H1 (cell line): ENCODE measurements at regions not wholly inside any gene's neighbourhood (a gene's known extent, or its start where the extent isn't known, plus 50 kb on each side); places are given as distances from the start of the nearest gene placed in this dataset.
"Not testable (repeated sequence)": the region's sequence is repeated elsewhere in the genome, so short reads cannot be mapped to it uniquely, and the experiment has no call there.

Experiments used
- CTCF ChIA-PET: fragments of 300-600 bp; sonication (Branson Sonifier 250); formaldehyde crosslinking; loops from one replicate; lab custom pipeline; 2021; ENCODE audit not compliant: partially characterized antibody; lab: Charles Lee
- POLR2A ChIA-PET: fragments of 300-600 bp; sonication (Branson Sonifier 250); formaldehyde crosslinking; loops from one replicate; lab custom pipeline; 2021; ENCODE audit warnings: inconsistent platforms; ENCODE audit not compliant: partially characterized antibody; lab: Charles Lee
- DNase-seq, 2 experiments: peaks; one replicate each; pipeline versions ENCODE4 v3.0.0 to v3.0.0-alpha.2; 2010 to 2022; ENCODE audit warnings: low spot score in 2 of 2, low read depth in 1 of 2, mixed read lengths in 1 of 2
- FAIRE-seq: peaks from 2 replicates; lab custom pipeline; 2011; peaks lifted over from hg19 to GRCh38; lab: Jason Lieb, UNC
- H2AFZ ChIP-seq: 2 replicates; pipeline ENCODE4 v1.8.1; 2012; ENCODE audit warnings: low read length, inconsistent platforms
- H2AK5ac ChIP-seq: 2 replicates; pipeline ENCODE4 v1.6.1; 2013; ENCODE audit warnings: low read depth, low read length
- H2BK120ac ChIP-seq: replicated peaks from 2 replicates; pipeline ENCODE3; 2013; ENCODE audit warnings: low read depth, low read length, inconsistent platforms
- H2BK12ac ChIP-seq: 2 replicates; pipeline ENCODE4 v1.6.1; 2013; ENCODE audit warnings: low read depth, low read length
- H2BK15ac ChIP-seq: 2 replicates; pipeline ENCODE4 v1.6.1; 2013; ENCODE audit warnings: low read length
- H2BK20ac ChIP-seq: 2 replicates; pipeline ENCODE4 v1.6.1; 2013; ENCODE audit warnings: low read length
- H2BK5ac ChIP-seq: 2 replicates; pipeline ENCODE4 v1.6.1; 2013; ENCODE audit warnings: low read depth, low read length
- H3K14ac ChIP-seq: 2 replicates; pipeline ENCODE4 v1.6.1; 2013; ENCODE audit warnings: inconsistent platforms; ENCODE audit not compliant: insufficient read length
- H3K18ac ChIP-seq: 2 replicates; pipeline ENCODE4 v1.6.1; 2013; ENCODE audit warnings: low read length; ENCODE audit errors: extremely low read depth
- H3K23ac ChIP-seq: 2 replicates; pipeline ENCODE4 v1.6.1; 2013; ENCODE audit warnings: inconsistent platforms; ENCODE audit not compliant: insufficient read length
- H3K23me2 ChIP-seq: 2 replicates; pipeline ENCODE4 v1.6.1; 2013; ENCODE audit warnings: low read depth, low read length
- H3K27ac ChIP-seq: 2 replicates; pipeline ENCODE4 v1.6.1; 2011; ENCODE audit warnings: low read depth, low read length, inconsistent platforms
- H3K27me3 ChIP-seq, 4 experiments: replicated peaks in 1 of 4; 1 replicate in 1 of 4; 2 replicates in 3 of 4; pipeline versions ENCODE4 v1.6.1 to v1.8.1; 2011 to 2013; ENCODE audit warnings: low read length in 3 of 4, mild to moderate bottlenecking in 3 of 4, inconsistent platforms in 2 of 4, mixed read lengths in 2 of 4, moderate library complexity in 1 of 4; ENCODE audit not compliant: control insufficient read depth in 3 of 4, insufficient read depth in 3 of 4; ENCODE audit errors: extremely low read depth in 1 of 4
- H3K36me3 ChIP-seq, 4 experiments: 2 replicates each; pipeline versions ENCODE4 v1.6.1 to v1.8.1; 2011 to 2013; ENCODE audit warnings: mild to moderate bottlenecking in 4 of 4, low read length in 3 of 4, moderate library complexity in 2 of 4, control low read depth in 1 of 4, inconsistent platforms in 1 of 4; ENCODE audit not compliant: insufficient read depth in 4 of 4, control insufficient read depth in 2 of 4
- H3K4ac ChIP-seq: replicated peaks from 2 replicates; pipeline ENCODE3; 2013; ENCODE audit warnings: low read length, low read depth, mixed read lengths, inconsistent platforms; ENCODE audit not compliant: insufficient read length
- H3K4me1 ChIP-seq, 4 experiments: replicated peaks in 1 of 4; 1 replicate in 1 of 4; 2 replicates in 3 of 4; pipeline versions ENCODE4 v1.6.1 to v1.8.1; 2011 to 2013; ENCODE audit warnings: low read length in 3 of 4, inconsistent platforms in 2 of 4, mixed read lengths in 1 of 4; ENCODE audit not compliant: insufficient read depth in 4 of 4, control insufficient read depth in 3 of 4
- H3K4me2 ChIP-seq, 2 experiments: 2 replicates each; pipeline versions ENCODE4 v1.6.1 to v1.8.1; 2011 to 2013; ENCODE audit warnings: low read depth in 2 of 2, low read length in 2 of 2, control low read depth in 1 of 2, inconsistent platforms in 1 of 2, mild to moderate bottlenecking in 1 of 2; ENCODE audit not compliant: insufficient read depth in 1 of 2
- H3K4me3 ChIP-seq, 4 experiments: fragments of 200-600, 300-600 bp in 1 of 4; sonication (generic), shearing (Covaris generic), sonication (Bioruptor Twin) in 1 of 4; 2 replicates each; pipeline versions ENCODE4 v1.5.1 to v1.8.1; 2011 to 2016; ENCODE audit warnings: low read length in 4 of 4, low read depth in 3 of 4, control low read depth in 2 of 4, inconsistent platforms in 2 of 4, mild to moderate bottlenecking in 2 of 4, mixed read lengths in 1 of 4, moderate library complexity in 1 of 4; ENCODE audit not compliant: insufficient read depth in 2 of 4; ENCODE audit errors: extremely low read depth in 1 of 4
- H3K56ac ChIP-seq: replicated peaks from 2 replicates; pipeline ENCODE3; 2013; ENCODE audit warnings: low read depth, mild to moderate bottlenecking, mixed read lengths, low read length, inconsistent platforms; ENCODE audit not compliant: insufficient read length
- H3K79me1 ChIP-seq: 2 replicates; pipeline ENCODE4 v1.6.1; 2013; ENCODE audit warnings: low read depth, low read length, control low read depth
- H3K79me2 ChIP-seq, 2 experiments: 2 replicates each; pipeline versions ENCODE4 v1.6.1 to v1.8.1; 2012 to 2013; ENCODE audit warnings: low read length in 2 of 2, mild to moderate bottlenecking in 2 of 2, inconsistent platforms in 1 of 2; ENCODE audit not compliant: insufficient read depth in 2 of 2, control insufficient read depth in 1 of 2
- H3K9ac ChIP-seq, 4 experiments: replicated peaks in 1 of 4; 1 replicate in 1 of 4; 2 replicates in 3 of 4; pipeline versions ENCODE4 v1.6.1 to v1.8.1; 2011 to 2013; ENCODE audit warnings: low read depth in 3 of 4, low read length in 3 of 4, control low read depth in 2 of 4, mild to moderate bottlenecking in 2 of 4, moderate library complexity in 2 of 4, inconsistent platforms in 1 of 4; ENCODE audit errors: extremely low read depth in 1 of 4
- H3K9me3 ChIP-seq, 2 experiments: 2 replicates each; pipeline versions ENCODE4 v1.6.1 to v1.8.1; 2012 to 2013; ENCODE audit warnings: mild to moderate bottlenecking in 2 of 2, moderate library complexity in 2 of 2, control low read depth in 1 of 2, inconsistent platforms in 1 of 2, low read depth in 1 of 2, low read length in 1 of 2, mixed read lengths in 1 of 2; ENCODE audit not compliant: insufficient read depth in 2 of 2
- H4K20me1 ChIP-seq, 2 experiments: replicated peaks in 1 of 2; 2 replicates each; pipeline versions ENCODE3 to v1.8.1; 2011 to 2013; ENCODE audit warnings: inconsistent platforms in 2 of 2, low read length in 2 of 2, mild to moderate bottlenecking in 1 of 2; ENCODE audit not compliant: insufficient read depth in 2 of 2, control insufficient read depth in 1 of 2
- H4K5ac ChIP-seq: 2 replicates; pipeline ENCODE4 v1.6.1; 2013; ENCODE audit warnings: low read length, low read depth, mixed read lengths, inconsistent platforms; ENCODE audit not compliant: insufficient read length
- H4K8ac ChIP-seq: 2 replicates; pipeline ENCODE4 v1.8.0; 2013; ENCODE audit warnings: mild to moderate bottlenecking, moderate library complexity, low read length, inconsistent platforms; ENCODE audit not compliant: insufficient read depth; ENCODE audit errors: extremely low read depth
- H4K91ac ChIP-seq: replicated peaks from 2 replicates; pipeline ENCODE3; 2013; ENCODE audit warnings: low read length, mixed read lengths, inconsistent platforms; ENCODE audit not compliant: insufficient read length
- SIX5 ChIP-seq: IDR thresholded peaks from 2 replicates; pipeline ENCODE4 v1.6.1; 2011; ENCODE audit warnings: mild to moderate bottlenecking, low read depth, low read length
- WGBS, 2 experiments: shearing (Covaris generic) in 1 of 2; methylation state at CpG; one replicate each; pipeline versions ENCODE4 v1.1.6 to v1.1.7; 2013 to 2015; ENCODE audit warnings: low lambda C conversion rate in 2 of 2, mixed read lengths in 2 of 2, inconsistent platforms in 1 of 2, low coverage in 1 of 2, missing lambda C conversion rate in 1 of 2; ENCODE audit not compliant: insufficient replicate concordance in 2 of 2, insufficient coverage in 1 of 2, insufficient read length in 1 of 2; ENCODE audit errors: extremely low coverage in 1 of 2, missing lambda C conversion rate in 1 of 2; 5-methylcytosine and 5-hydroxymethylcytosine counted together

DNA sequence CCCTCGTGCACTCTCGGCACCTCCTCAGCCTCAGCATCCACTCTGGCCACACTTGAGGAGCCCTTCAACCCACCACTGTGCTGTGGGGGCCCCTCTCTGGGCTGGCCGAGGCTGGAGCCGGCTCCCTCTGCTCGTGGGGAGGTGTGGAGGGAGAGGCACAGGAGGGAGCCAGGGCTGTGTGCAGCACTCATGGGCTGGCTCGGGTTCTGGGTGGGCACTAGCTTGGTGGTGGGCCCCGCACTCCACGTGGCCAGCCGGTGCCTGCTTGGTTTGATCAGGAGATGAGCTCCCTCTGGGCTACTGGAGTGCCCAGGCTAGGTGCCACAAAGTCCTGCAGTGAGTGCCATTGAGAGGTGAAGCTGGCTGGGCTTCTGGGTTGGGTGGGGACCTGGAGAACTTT lies 949.4 kb upstream of the GJE1 start (continued):
- TF ChIP-seq SIX5: no peak

DNA sequence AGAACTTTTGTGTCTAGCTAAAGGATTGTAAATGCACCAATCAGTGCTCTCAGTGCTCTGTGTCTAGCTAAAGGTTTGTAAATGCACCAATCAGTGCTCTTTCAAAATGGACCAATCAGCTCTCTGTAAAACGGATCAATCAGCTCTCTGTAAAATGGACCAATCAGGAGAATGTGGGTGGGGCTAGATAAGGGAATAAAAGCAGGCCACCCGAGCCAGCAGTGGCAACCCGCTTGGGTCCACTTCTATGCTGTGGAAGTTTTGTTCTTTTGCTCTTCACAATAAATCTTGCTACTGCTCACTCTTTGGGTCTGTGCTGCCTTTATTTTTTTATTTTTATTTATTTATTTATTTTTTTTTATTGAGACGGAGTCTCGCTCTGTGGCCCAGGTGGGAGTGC lies 957.3 kb upstream of the GJE1 start:
- H3K9me3 ChIP-seq, H3K27ac ChIP-seq, H3K36me3 ChIP-seq, H4K20me1 ChIP-seq, H2BK5ac ChIP-seq, H2BK20ac ChIP-seq, H3K4me3 ChIP-seq, H2BK12ac ChIP-seq, H2AK5ac ChIP-seq, H2BK15ac ChIP-seq, H3K4ac ChIP-seq, H3K9ac ChIP-seq, H3K4me2 ChIP-seq, H3K23me2 ChIP-seq, H3K56ac ChIP-seq, H3K27me3 ChIP-seq, H4K91ac ChIP-seq, H3K14ac ChIP-seq, H3K4me1 ChIP-seq, FAIRE-seq, H2AFZ ChIP-seq, H4K8ac ChIP-seq, H3K79me1 ChIP-seq, H3K18ac ChIP-seq, H3K79me2 ChIP-seq, H2BK120ac ChIP-seq, POLR2A ChIA-PET, DNase-seq, H3K23ac ChIP-seq, H4K5ac ChIP-seq: not testable (repeated sequence)
- 92% methylated on average over 5 of the region's 5 CpGs; no CpG with 5 or more reads in 1 of the 2 experiments for WGBS, 2 experiments
- CTCF ChIA-PET: interaction anchor here (1.3 kb wide), 1 partner anchor 97 kb away, joined by 4 read pairs; no protein-coding TSS in a partner anchor
